CD14-positive monocyte (primary cell): ENCODE measurements at regions not wholly inside any gene's neighbourhood (a gene's known extent, or its start where the extent isn't known, plus 50 kb on each side); places are given as distances from the start of the nearest gene placed in this dataset.

Experiments
- DNase-seq, 3 donors: peaks; one replicate each; pipeline ENCODE4 v3.0.0-alpha.2; 2011 to 2022
- H2AFZ ChIP-seq: 2 replicates; pipeline ENCODE4 v1.6.0; 2012; ENCODE audit warnings: mild to moderate bottlenecking, low read depth, low read length, inconsistent platforms; ENCODE audit not compliant: insufficient read depth, poor library complexity, severe bottlenecking
- H3K27ac ChIP-seq, 2 donors: 1 replicate in 1 of 2; 2 replicates in 1 of 2; pipeline ENCODE4 v1.5.1; 2012 to 2013; ENCODE audit warnings: low read length in 2 of 2, control low read depth in 1 of 2, inconsistent platforms in 1 of 2, low read depth in 1 of 2, mild to moderate bottlenecking in 1 of 2
- H3K27me3 ChIP-seq, 2 donors: one replicate each; pipeline versions ENCODE4 v1.6.0 to v1.6.1; 2011 to 2013; ENCODE audit warnings: low read length in 2 of 2; ENCODE audit not compliant: control insufficient read depth in 2 of 2, insufficient read depth in 2 of 2
- H3K36me3 ChIP-seq, 2 donors: replicated peaks in 1 of 2; 1 replicate in 1 of 2; 2 replicates in 1 of 2; pipeline versions ENCODE4 v1.5.1 to v1.6.1; 2012 to 2013; ENCODE audit warnings: low read length in 2 of 2, control low read depth in 1 of 2, inconsistent platforms in 1 of 2, mild to moderate bottlenecking in 1 of 2; ENCODE audit not compliant: insufficient read depth in 2 of 2, control insufficient read depth in 1 of 2
- H3K4me1 ChIP-seq, 2 donors: 1 replicate in 1 of 2; 2 replicates in 1 of 2; pipeline versions ENCODE4 v1.5.1 to v1.6.1; 2012 to 2013; ENCODE audit warnings: low read length in 2 of 2, control low read depth in 1 of 2, inconsistent platforms in 1 of 2, mild to moderate bottlenecking in 1 of 2, moderate library complexity in 1 of 2; ENCODE audit not compliant: insufficient read depth in 2 of 2, control insufficient read depth in 1 of 2
- H3K4me2 ChIP-seq: replicated peaks from 2 replicates; pipeline ENCODE3; 2012; ENCODE audit warnings: low read length, moderate library complexity, mild to moderate bottlenecking; ENCODE audit not compliant: poor library complexity, severe bottlenecking; ENCODE audit errors: extremely low read depth
- H3K4me3 ChIP-seq, 3 experiments: fragments of 200-600 bp in 1 of 3; sonication (generic) in 1 of 3; replicated peaks in 1 of 3; 1 replicate in 2 of 3; 2 replicates in 1 of 3; pipeline ENCODE4 v1.5.1; 2011 to 2013; ENCODE audit warnings: low read length in 3 of 3, mild to moderate bottlenecking in 3 of 3, control low read depth in 2 of 3, low read depth in 2 of 3, inconsistent platforms in 1 of 3, moderate library complexity in 1 of 3
- H3K79me2 ChIP-seq: 2 replicates; pipeline ENCODE4 v1.6.0; 2012; ENCODE audit warnings: mild to moderate bottlenecking, control low read depth, inconsistent platforms, low read length, moderate library complexity; ENCODE audit not compliant: insufficient read depth
- H3K9ac ChIP-seq: 2 replicates; pipeline ENCODE4 v1.6.0; 2017; ENCODE audit warnings: low read length, mild to moderate bottlenecking; ENCODE audit not compliant: insufficient read depth, poor library complexity, severe bottlenecking
- H3K9me3 ChIP-seq, 2 donors: replicated peaks in 1 of 2; 1 replicate in 1 of 2; 2 replicates in 1 of 2; pipeline versions ENCODE4 v1.5.1 to v1.6.1; 2012 to 2013; ENCODE audit warnings: low read length in 2 of 2, control low read depth in 1 of 2; ENCODE audit not compliant: control insufficient read depth in 1 of 2, insufficient read depth in 1 of 2
- H4K20me1 ChIP-seq: 2 replicates; pipeline ENCODE4 v1.6.0; 2012; ENCODE audit warnings: mild to moderate bottlenecking, low read length, control low read depth, moderate library complexity; ENCODE audit not compliant: insufficient read depth
- H3K27ac Mint-ChIP-seq, 7 donors: one replicate each; pipeline ENCODE4 v1.8.0; 2020; ENCODE audit warnings: mild to moderate bottlenecking in 7 of 7, mixed read lengths in 7 of 7, moderate library complexity in 6 of 7, inconsistent platforms in 2 of 7
- H3K27me3 Mint-ChIP-seq, 3 donors: one replicate each; pipeline ENCODE4 v1.8.0; 2021 to 2022; ENCODE audit warnings: low read depth in 3 of 3, mild to moderate bottlenecking in 3 of 3, mixed read lengths in 3 of 3, moderate library complexity in 3 of 3, inconsistent platforms in 1 of 3
- H3K36me3 Mint-ChIP-seq, 2 donors: one replicate each; pipeline ENCODE4 v1.8.0; 2020; ENCODE audit warnings: mixed read lengths in 2 of 2, inconsistent platforms in 1 of 2, mild to moderate bottlenecking in 1 of 2
- H3K4me1 Mint-ChIP-seq: one replicate; pipeline ENCODE4 v1.8.0; 2020; ENCODE audit warnings: mild to moderate bottlenecking, mixed read lengths
- H3K4me3 Mint-ChIP-seq, 2 donors: one replicate each; pipeline ENCODE4 v1.8.0; 2020; ENCODE audit warnings: mild to moderate bottlenecking in 2 of 2, mixed read lengths in 2 of 2, moderate library complexity in 1 of 2
- H3K9me3 Mint-ChIP-seq, 7 donors: one replicate each; pipeline ENCODE4 v1.8.0; 2020 to 2022; ENCODE audit warnings: mixed read lengths in 7 of 7, mild to moderate bottlenecking in 6 of 7, moderate library complexity in 6 of 7, inconsistent platforms in 2 of 7
- WGBS: methylation state at CpG from one replicate; pipeline ENCODE4 v1.1.5; 2013; ENCODE audit warnings: missing lambda C conversion rate; ENCODE audit not compliant: insufficient coverage; 5-methylcytosine and 5-hydroxymethylcytosine counted together
- intact Hi-C, 2 donors: fragments of 100-400 bp; cut with micrococcal nuclease; formaldehyde crosslinking; loops; one replicate each; pipeline versions ENCODE4 v1.15.0 to v1.15.1; 2023
- TF ChIP-seq, protein P1 (sequence below): fragments of 200-600 bp; IDR thresholded peaks from one replicate; pipeline ENCODE4 v1.8.0; 2022; ENCODE audit warnings: antibody characterized with exemption, mild to moderate bottlenecking

GRCh38 chr14:103194256-103195045 lies 71.2 kb downstream of the TNFAIP2 start:
- peaks cover 20% of the 10 kb centered on the region for H3K4me1 Mint-ChIP-seq
- intact Hi-C loops = no loop called here
- Histone ChIP-seq H3K4me1 (peaks cover 0 to 16% of the 10 kb centered on the region in 2 donors), H3K9ac (no peak overlapping the region), H3K27ac (no peak overlapping the region), H3K4me2 (no peak overlapping the region), H3K27me3 (peaks cover 6 to 15% of the 10 kb centered on the region in 2 donors), H3K9me3 (no peaks in the 10 kb centered on the region), H4K20me1 (no peaks in the 10 kb centered on the region), H2AFZ (no peak overlapping the region), H3K4me3 (no peak overlapping the region), H3K36me3 (no peaks in the 10 kb centered on the region), H3K79me2 (no peaks in the 10 kb centered on the region)
- 83% methylated on average over 7 of the region's 16 CpGs for WGBS
- TF ChIP-seq, protein P1, sequence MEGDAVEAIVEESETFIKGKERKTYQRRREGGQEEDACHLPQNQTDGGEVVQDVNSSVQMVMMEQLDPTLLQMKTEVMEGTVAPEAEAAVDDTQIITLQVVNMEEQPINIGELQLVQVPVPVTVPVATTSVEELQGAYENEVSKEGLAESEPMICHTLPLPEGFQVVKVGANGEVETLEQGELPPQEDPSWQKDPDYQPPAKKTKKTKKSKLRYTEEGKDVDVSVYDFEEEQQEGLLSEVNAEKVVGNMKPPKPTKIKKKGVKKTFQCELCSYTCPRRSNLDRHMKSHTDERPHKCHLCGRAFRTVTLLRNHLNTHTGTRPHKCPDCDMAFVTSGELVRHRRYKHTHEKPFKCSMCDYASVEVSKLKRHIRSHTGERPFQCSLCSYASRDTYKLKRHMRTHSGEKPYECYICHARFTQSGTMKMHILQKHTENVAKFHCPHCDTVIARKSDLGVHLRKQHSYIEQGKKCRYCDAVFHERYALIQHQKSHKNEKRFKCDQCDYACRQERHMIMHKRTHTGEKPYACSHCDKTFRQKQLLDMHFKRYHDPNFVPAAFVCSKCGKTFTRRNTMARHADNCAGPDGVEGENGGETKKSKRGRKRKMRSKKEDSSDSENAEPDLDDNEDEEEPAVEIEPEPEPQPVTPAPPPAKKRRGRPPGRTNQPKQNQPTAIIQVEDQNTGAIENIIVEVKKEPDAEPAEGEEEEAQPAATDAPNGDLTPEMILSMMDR = no peak
- no peak overlapping the region for H3K27ac Mint-ChIP-seq
- peaks cover 4 to 18% (median 10%) of the 10 kb centered on the region in 7 donors for H3K9me3 Mint-ChIP-seq
- no peak overlapping the region for H3K4me3 Mint-ChIP-seq
- DNase-seq = peak in 2 of 3 donors; percentile 11 to 20
- H3K27me3 Mint-ChIP-seq = peaks cover 24 to 28% (median 28%) of the 10 kb centered on the region in 3 donors
- H3K36me3 Mint-ChIP-seq = no peaks in the 10 kb centered on the region

DNA sequence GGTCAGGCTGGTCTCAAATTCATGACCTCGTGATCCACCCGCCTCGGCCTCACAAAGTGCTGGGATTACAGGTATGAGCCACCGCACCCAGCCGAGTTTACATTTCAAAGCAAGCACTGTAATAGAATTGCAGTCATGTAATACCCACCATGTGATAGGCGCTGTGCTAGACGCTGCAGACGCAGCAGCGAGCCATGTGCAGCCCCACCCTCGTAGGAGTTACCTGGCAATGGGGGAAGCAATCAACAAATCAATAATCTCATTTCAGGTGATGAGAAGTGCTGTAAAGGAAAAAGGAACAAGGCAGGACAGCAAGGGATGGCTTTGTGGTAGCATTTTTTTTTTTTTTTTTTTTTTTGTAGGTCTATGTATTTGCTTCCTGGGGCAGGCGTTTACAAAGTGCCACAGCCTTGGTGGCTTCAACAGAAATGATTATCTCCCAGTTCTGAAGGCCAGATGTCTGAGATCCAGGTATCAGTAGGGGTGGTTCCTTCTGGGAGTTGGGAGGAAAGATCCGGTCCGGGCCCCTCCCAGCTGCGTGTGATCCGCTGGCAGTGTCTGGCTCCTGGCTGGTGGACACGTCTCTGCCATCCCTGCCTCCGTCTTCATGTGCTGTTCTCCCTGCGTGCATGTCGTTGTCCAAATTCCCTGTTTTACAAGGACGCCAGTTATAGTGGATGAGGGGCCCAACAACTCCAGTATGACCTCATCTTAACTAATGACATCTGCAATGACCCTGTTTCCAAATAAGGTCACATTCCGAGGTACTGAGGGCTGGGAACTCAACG lies 72.8 kb downstream of the TNFAIP2 start:
- Histone ChIP-seq H3K79me2 (no peaks in the 10 kb centered on the region), H3K4me1 (peaks cover 0 to 16% of the 10 kb centered on the region in 2 donors), H3K4me2 (no peak overlapping the region), H3K36me3 (no peaks in the 10 kb centered on the region), H4K20me1 (no peaks in the 10 kb centered on the region), H3K4me3 (no peak overlapping the region), H3K27me3 (peaks cover 0 to under 1% of the 10 kb centered on the region in 2 donors), H3K9me3 (peaks cover 0 to 2% of the 10 kb centered on the region in 2 donors), H3K27ac (no peak overlapping the region), H3K9ac (no peak overlapping the region), H2AFZ (no peak overlapping the region)
- TF ChIP-seq, protein P1 = no peak
- Mint-ChIP-seq H3K27ac (no peak overlapping the region), H3K36me3 (no peaks in the 10 kb centered on the region), H3K27me3 (peaks cover 9 to 15% (median 13%) of the 10 kb centered on the region in 3 donors), H3K9me3 (peaks cover 4 to 17% (median 7%) of the 10 kb centered on the region in 7 donors), H3K4me1 (peaks cover 16% of the 10 kb centered on the region), H3K4me3 (no peak overlapping the region)
- DNase-seq = no peak
- intact Hi-C loops = no loop called here
- 94% methylated on average over 9 of the region's 22 CpGs for WGBS
